Keratinocyte (primary cell): ENCODE measurements at regions not wholly inside any gene's neighbourhood (a gene's known extent, or its start where the extent isn't known, plus 50 kb on each side); places are given as distances from the start of the nearest gene placed in this dataset.
A peak's percentile ranks its signal among the peaks of the same experiment; 100 is the strongest.

Experiments used
- DNase-seq: peaks from one replicate; pipeline ENCODE4 v3.0.0-alpha.2; 2011; ENCODE audit warnings: low read depth, missing footprints, low spot score
- FAIRE-seq: peaks from 2 replicates; lab custom pipeline; 2011; peaks lifted over from hg19 to GRCh38; lab: Jason Lieb, UNC
- H2AFZ ChIP-seq: 2 replicates; pipeline ENCODE4 v1.6.0; 2012; ENCODE audit warnings: low read length, control low read depth, inconsistent platforms; ENCODE audit not compliant: control insufficient read depth
- H3K27ac ChIP-seq: 2 replicates; pipeline ENCODE4 v1.5.1; 2011; ENCODE audit warnings: low read length; ENCODE audit not compliant: control insufficient read depth, insufficient read depth
- H3K27me3 ChIP-seq: 3 replicates; pipeline ENCODE4 v1.6.0; 2011; ENCODE audit warnings: low read length; ENCODE audit not compliant: control insufficient read depth, insufficient read depth; ENCODE audit errors: extremely low read depth
- H3K36me3 ChIP-seq, 2 experiments: 2 replicates in 1 of 2; 3 replicates in 1 of 2; pipeline ENCODE4 v1.5.1; 2011; ENCODE audit warnings: low read length in 2 of 2, mild to moderate bottlenecking in 1 of 2; ENCODE audit not compliant: control insufficient read depth in 2 of 2, insufficient read depth in 2 of 2; ENCODE audit errors: extremely low read depth in 1 of 2
- H3K4me1 ChIP-seq: 3 replicates; pipeline ENCODE4 v1.5.1; 2011; ENCODE audit warnings: low read length; ENCODE audit not compliant: control insufficient read depth, insufficient read depth; ENCODE audit errors: extremely low read depth
- H3K4me2 ChIP-seq: 3 replicates; pipeline ENCODE4 v1.6.0; 2011; ENCODE audit warnings: low read depth, low read length; ENCODE audit not compliant: control insufficient read depth, insufficient read depth; ENCODE audit errors: extremely low read depth
- H3K4me3 ChIP-seq, 3 experiments: fragments of 200-600 bp in 1 of 3; sonication (generic) in 1 of 3; 2 replicates in 2 of 3; 3 replicates in 1 of 3; pipeline ENCODE4 v1.5.1; 2011 to 2016; ENCODE audit warnings: low read length in 3 of 3, mild to moderate bottlenecking in 3 of 3, control low read depth in 2 of 3, inconsistent platforms in 1 of 3, low read depth in 1 of 3, mixed read lengths in 1 of 3, mixed run types in 1 of 3, moderate library complexity in 1 of 3; ENCODE audit not compliant: control insufficient read depth in 2 of 3, insufficient read depth in 2 of 3; ENCODE audit errors: extremely low read depth in 1 of 3
- H3K79me2 ChIP-seq: 2 replicates; pipeline ENCODE4 v1.6.0; 2012; ENCODE audit warnings: low read length; ENCODE audit not compliant: control insufficient read depth, insufficient read depth
- H3K9ac ChIP-seq: 3 replicates; pipeline ENCODE4 v1.6.0; 2011; ENCODE audit warnings: low read length; ENCODE audit not compliant: control insufficient read depth, insufficient read depth; ENCODE audit errors: extremely low read depth
- H3K9me1 ChIP-seq: 3 replicates; pipeline ENCODE4 v1.6.0; 2011; ENCODE audit warnings: low read length; ENCODE audit not compliant: control insufficient read depth, insufficient read depth; ENCODE audit errors: extremely low read depth
- H3K9me3 ChIP-seq: 2 replicates; pipeline ENCODE4 v1.5.1; 2012; ENCODE audit warnings: low read depth, low read length; ENCODE audit not compliant: control insufficient read depth
- H4K20me1 ChIP-seq: 3 replicates; pipeline ENCODE4 v1.6.0; 2011; ENCODE audit warnings: low read length; ENCODE audit not compliant: control insufficient read depth, insufficient read depth; ENCODE audit errors: extremely low read depth
- EZH2 ChIP-seq: IDR thresholded peaks from one replicate; pipeline ENCODE4 v1.6.1; 2012; ENCODE audit warnings: inconsistent platforms, mild to moderate bottlenecking, low read length, moderate library complexity
- dilution Hi-C: fragments of 300-500 bp; cut with MboI; formaldehyde crosslinking; loops from one replicate; pipeline ENCODE4 v1.7.0; 2020; ENCODE audit warnings: low sequenced_read_pairs; ENCODE audit not compliant: extremely low pct_ligation_motif_present
- TF ChIP-seq, protein P1 (sequence below), 3 experiments: IDR thresholded peaks in 1 of 3; conservative IDR thresholded peaks in 1 of 3; optimal IDR thresholded peaks in 1 of 3; 2 replicates in 2 of 3; 3 replicates in 1 of 3; pipeline versions ENCODE3 to v1.5.1; 2011; ENCODE audit warnings: low read length in 3 of 3, mild to moderate bottlenecking in 3 of 3, moderate library complexity in 2 of 3, control low read depth in 1 of 3, inconsistent platforms in 1 of 3; ENCODE audit not compliant: insufficient read depth in 2 of 3; ENCODE audit errors: extremely low read depth in 1 of 3

DNA sequence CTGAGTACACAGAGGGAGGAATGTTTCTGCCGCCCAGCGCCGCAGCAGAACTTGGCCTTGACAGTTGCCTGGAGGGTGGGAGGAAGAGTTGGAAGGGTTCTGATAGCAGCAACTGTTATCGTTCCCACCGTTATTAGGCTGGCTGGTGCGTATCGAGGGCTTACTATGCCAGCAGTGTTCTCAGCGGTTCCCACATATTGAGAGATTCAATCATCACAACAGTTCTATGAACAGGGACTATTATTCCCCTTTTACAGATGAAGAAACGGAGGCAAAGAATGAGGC, 380.1 kb upstream of the SULF2 start:
- FAIRE-seq, result no peak
- H3K4me3 ChIP-seq, result no peak overlapping the region
- DNase-seq, result no peak
- no peak overlapping the region for H3K9ac ChIP-seq
- no peaks in the 10 kb centered on the region for H3K9me3 ChIP-seq
- dilution Hi-C loops, result no loop called here
- H2AFZ ChIP-seq, result no peak overlapping the region
- no peak overlapping the region for H3K27ac ChIP-seq
- H3K4me2 ChIP-seq, result no peak overlapping the region
- H3K27me3 ChIP-seq, result peaks cover 34% of the 10 kb centered on the region
- no peak for TF ChIP-seq EZH2
- TF ChIP-seq, protein P1, sequence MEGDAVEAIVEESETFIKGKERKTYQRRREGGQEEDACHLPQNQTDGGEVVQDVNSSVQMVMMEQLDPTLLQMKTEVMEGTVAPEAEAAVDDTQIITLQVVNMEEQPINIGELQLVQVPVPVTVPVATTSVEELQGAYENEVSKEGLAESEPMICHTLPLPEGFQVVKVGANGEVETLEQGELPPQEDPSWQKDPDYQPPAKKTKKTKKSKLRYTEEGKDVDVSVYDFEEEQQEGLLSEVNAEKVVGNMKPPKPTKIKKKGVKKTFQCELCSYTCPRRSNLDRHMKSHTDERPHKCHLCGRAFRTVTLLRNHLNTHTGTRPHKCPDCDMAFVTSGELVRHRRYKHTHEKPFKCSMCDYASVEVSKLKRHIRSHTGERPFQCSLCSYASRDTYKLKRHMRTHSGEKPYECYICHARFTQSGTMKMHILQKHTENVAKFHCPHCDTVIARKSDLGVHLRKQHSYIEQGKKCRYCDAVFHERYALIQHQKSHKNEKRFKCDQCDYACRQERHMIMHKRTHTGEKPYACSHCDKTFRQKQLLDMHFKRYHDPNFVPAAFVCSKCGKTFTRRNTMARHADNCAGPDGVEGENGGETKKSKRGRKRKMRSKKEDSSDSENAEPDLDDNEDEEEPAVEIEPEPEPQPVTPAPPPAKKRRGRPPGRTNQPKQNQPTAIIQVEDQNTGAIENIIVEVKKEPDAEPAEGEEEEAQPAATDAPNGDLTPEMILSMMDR (optimal IDR thresholded peaks at IDR 0.05 in 1 of 3, IDR thresholded peaks at IDR 0.05 in 1 of 3, conservative IDR thresholded peaks at IDR 0.05 in 1 of 3; ENCODE audit: extremely low read depth in 1 of 3, insufficient read depth in 2 of 3, low read length in 3 of 3), result no peak
- H3K79me2 ChIP-seq, result no peaks in the 10 kb centered on the region
- no peaks in the 10 kb centered on the region for H3K36me3 ChIP-seq
- H3K4me1 ChIP-seq, result no peaks in the 10 kb centered on the region
- no peaks in the 10 kb centered on the region for H4K20me1 ChIP-seq
- H3K9me1 ChIP-seq, result no peaks in the 10 kb centered on the region

DNA sequence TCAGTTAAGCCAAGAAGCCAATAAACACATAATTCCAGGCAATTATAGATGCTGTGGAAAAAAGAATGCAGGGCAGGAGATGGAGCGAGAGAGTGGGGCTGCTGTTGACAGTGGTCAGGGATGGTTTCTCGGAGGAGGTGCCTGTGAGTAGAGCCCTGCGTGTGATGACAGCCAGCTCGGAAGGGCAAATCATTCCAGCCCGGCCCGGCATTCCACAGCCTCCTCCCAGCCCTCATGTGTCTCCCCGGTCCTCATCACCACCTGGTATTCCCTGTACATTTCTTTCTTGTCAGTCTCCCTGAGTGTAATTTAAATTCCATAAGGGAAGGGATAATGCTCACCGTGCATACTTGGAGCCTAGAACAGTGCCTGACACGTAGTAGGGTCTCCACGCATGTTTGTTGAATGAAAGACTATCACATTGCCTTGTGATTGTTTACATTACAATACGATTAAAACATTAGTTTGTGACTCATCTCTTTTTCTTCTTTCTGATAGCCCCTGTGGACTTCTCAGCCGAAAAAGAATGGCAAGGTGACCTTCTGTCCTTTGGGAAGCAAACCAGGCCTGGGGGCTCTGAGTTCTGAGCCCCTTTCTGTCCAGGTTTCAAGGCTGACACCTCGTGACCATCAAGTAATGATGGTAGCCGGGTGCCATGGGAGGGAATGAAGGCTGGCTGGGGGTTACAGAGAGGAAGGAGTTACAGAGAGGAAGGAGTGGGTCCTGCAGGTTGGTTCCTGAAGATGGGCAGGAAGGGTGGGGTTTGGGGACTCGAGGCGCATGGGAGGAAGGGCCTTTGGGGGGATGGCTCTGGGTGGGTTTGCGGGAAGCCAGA, 379.5 kb upstream of the SULF2 start:
- H3K4me3 ChIP-seq, result no peak overlapping the region
- TF ChIP-seq, protein P1 (optimal IDR thresholded peaks at IDR 0.05 in 1 of 3, IDR thresholded peaks at IDR 0.05 in 1 of 3, conservative IDR thresholded peaks at IDR 0.05 in 1 of 3; ENCODE audit: extremely low read depth in 1 of 3, insufficient read depth in 2 of 3, low read length in 3 of 3), result no peak
- TF ChIP-seq EZH2, result peak; percentile 23
- H3K9me1 ChIP-seq, result no peaks in the 10 kb centered on the region
- H2AFZ ChIP-seq, result no peak overlapping the region
- H3K79me2 ChIP-seq, result no peaks in the 10 kb centered on the region
- H3K27ac ChIP-seq, result no peak overlapping the region
- no peak for DNase-seq
- H3K4me1 ChIP-seq, result no peaks in the 10 kb centered on the region
- dilution Hi-C loops, result no loop called here
- peaks cover 34% of the 10 kb centered on the region for H3K27me3 ChIP-seq
- H3K9me3 ChIP-seq, result no peaks in the 10 kb centered on the region
- H4K20me1 ChIP-seq, result no peaks in the 10 kb centered on the region
- FAIRE-seq, result no peak
- no peak overlapping the region for H3K9ac ChIP-seq
- H3K36me3 ChIP-seq, result no peaks in the 10 kb centered on the region
- H3K4me2 ChIP-seq, result no peak overlapping the region
